ENCODE measurements at regions not wholly inside any gene's neighbourhood (a gene's known extent, or its start where the extent isn't known, plus 50 kb on each side); places are given as distances from the start of the nearest gene placed in this dataset.
A peak's percentile ranks its signal among the peaks of the same experiment; 100 is the strongest.

DNA sequence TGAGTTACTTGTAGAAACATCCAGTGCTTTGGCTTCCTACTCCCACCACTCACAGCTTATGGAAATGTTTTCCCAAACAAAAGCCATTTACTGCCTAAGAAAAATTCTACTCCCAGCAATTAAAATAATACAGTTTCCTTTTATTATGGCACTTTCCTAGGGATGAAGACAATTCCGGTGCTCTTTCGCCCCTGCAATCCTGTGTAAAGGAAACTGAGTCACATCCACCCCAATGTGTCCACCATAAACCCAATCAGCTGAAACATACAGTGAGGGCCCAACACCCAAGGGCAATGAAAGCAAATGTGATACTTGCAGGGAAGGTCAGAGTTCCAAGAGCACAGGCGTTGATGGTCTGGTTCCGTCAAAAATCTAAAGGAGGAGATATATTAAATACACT, 62.0 kb upstream of the ST3GAL5 start:
- no peak for ATAC-seq
- DNase-seq, result no peak
- TF ChIP-seq, protein P1, sequence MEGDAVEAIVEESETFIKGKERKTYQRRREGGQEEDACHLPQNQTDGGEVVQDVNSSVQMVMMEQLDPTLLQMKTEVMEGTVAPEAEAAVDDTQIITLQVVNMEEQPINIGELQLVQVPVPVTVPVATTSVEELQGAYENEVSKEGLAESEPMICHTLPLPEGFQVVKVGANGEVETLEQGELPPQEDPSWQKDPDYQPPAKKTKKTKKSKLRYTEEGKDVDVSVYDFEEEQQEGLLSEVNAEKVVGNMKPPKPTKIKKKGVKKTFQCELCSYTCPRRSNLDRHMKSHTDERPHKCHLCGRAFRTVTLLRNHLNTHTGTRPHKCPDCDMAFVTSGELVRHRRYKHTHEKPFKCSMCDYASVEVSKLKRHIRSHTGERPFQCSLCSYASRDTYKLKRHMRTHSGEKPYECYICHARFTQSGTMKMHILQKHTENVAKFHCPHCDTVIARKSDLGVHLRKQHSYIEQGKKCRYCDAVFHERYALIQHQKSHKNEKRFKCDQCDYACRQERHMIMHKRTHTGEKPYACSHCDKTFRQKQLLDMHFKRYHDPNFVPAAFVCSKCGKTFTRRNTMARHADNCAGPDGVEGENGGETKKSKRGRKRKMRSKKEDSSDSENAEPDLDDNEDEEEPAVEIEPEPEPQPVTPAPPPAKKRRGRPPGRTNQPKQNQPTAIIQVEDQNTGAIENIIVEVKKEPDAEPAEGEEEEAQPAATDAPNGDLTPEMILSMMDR (IDR thresholded peaks at IDR 0.05), result no peak
- no peaks in the 10 kb centered on the region for H3K27me3 ChIP-seq
- H3K27ac ChIP-seq, result no peak overlapping the region
- no peaks in the 10 kb centered on the region for H3K36me3 ChIP-seq
- H3K9me3 ChIP-seq, result peaks cover 0 to 12% of the 10 kb centered on the region in 2 donors
- peaks cover 0 to 18% of the 10 kb centered on the region in 2 donors for H3K4me1 ChIP-seq
- intact Hi-C loops (cut with DNase I), result no loop called here
- H3K4me3 ChIP-seq, result no peak overlapping the region

DNA sequence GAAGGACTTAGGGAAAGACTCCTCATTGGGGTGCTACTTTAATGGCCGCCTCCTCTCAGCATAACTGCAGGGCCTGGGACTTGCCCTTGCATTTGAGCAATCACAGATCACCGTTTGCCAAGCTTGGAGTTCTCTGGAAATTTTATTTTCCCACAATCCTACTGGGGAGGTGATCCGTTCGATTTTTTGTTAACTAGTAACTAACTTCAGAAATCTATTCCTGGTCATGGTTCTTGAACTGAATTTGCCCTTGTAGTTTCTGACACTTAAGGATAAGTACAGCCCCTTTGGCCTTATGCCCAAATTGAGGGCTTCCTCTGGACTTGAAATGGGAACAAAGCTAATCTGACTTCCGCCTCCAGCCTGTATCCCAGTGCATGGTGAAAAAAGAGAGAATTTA, 60.5 kb upstream of the ST3GAL5 start:
- peak overlapping the region in 1 of 2 donors; percentile 45 for H3K27ac ChIP-seq
- ATAC-seq (peak; percentile 51), DNase-seq (peak in 3 of 4 donors; percentile 46 to 86 (median 48))
- H3K4me1 ChIP-seq, result peaks cover 0 to 18% of the 10 kb centered on the region in 2 donors
- intact Hi-C loops (cut with DNase I), result no loop called here
- H3K9me3 ChIP-seq, result peaks cover 0 to 12% of the 10 kb centered on the region in 2 donors
- TF ChIP-seq, protein P1 (IDR thresholded peaks at IDR 0.05), result no peak
- no peaks in the 10 kb centered on the region for H3K27me3 ChIP-seq
- H3K4me3 ChIP-seq, result no peak overlapping the region
- no peaks in the 10 kb centered on the region for H3K36me3 ChIP-seq

DNA sequence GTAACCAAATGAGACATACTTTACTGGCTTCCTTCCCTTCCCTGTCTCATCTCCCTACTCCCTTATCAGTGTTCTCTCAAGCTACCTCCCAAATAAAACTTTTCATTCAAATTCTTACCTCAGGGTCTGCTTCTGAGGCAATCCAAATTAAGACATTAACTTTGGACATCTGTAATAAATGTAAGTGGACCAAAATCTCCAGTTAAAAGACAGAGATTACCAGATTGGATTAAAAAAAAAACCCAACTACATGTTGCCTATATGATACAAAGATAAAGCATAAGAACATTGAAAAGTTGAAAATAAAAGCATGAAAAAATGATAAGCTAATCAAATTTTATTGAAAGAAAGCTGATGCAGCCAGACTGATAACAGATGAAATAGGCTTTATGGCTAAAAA, 58.8 kb upstream of the ST3GAL5 start:
- Histone ChIP-seq H3K9me3 (peaks cover 0 to 19% of the 10 kb centered on the region in 2 donors), H3K27me3 (no peaks in the 10 kb centered on the region), H3K27ac (no peak overlapping the region), H3K4me3 (no peak overlapping the region), H3K4me1 (peaks cover 0 to 10% of the 10 kb centered on the region in 2 donors), H3K36me3 (no peaks in the 10 kb centered on the region)
- intact Hi-C loops (cut with DNase I), result no loop called here
- TF ChIP-seq, protein P1 (IDR thresholded peaks at IDR 0.05), result no peak
- no peak for ATAC-seq
- DNase-seq, result no peak

DNA sequence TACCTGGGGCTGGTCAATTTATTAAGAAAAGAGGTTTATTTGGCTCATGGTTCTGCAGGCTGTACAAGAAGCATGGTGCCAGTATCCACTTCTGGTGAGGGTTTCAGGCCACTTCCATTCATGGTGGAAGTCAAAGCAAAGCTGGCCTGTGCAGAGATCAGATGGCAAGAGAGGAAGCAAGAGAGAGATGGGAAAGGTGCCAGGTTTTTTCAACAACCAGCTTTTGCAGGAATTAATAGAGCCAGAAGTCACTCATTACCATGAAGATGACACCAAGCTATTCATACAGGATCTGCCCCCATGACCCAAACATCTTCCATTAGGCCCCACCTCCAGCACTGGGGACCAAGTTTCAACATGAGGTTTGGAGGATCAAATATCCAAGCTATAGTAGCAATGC, 56.8 kb upstream of the ST3GAL5 start:
- peaks cover 0 to 36% of the 10 kb centered on the region in 2 donors for H3K9me3 ChIP-seq
- no peak overlapping the region for H3K4me3 ChIP-seq
- no peaks in the 10 kb centered on the region for H3K27me3 ChIP-seq
- no peak for ATAC-seq
- intact Hi-C loops (cut with DNase I), result no loop called here
- no peak for DNase-seq
- H3K4me1 ChIP-seq, result no peaks in the 10 kb centered on the region
- no peaks in the 10 kb centered on the region for H3K36me3 ChIP-seq
- TF ChIP-seq, protein P1 (IDR thresholded peaks at IDR 0.05), result no peak
- no peak overlapping the region for H3K27ac ChIP-seq

DNA sequence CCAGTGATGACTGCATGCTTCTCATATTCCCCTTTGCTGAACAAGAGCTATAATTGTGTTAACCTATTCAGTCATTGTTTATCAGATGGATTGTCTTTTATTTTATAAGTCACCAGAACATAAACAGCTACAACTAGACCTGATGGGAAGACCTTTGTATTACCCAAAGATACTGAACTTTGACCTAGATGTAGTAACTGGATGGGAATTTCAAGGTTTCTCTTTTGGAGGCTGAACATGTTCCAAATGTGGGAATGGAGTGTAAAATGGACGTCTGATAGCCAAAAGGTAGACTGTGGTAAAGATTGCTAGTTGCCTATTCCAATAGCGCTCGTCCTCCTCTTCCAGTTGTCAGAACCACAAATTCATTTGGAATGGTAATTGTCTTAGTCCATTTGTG, 56.4 kb upstream of the ST3GAL5 start:
- intact Hi-C loops (cut with DNase I), result no loop called here
- DNase-seq (no peak), ATAC-seq (no peak)
- Histone ChIP-seq H3K9me3 (peaks cover 0 to 36% of the 10 kb centered on the region in 2 donors), H3K27ac (no peak overlapping the region), H3K4me3 (no peak overlapping the region), H3K36me3 (no peaks in the 10 kb centered on the region), H3K27me3 (no peaks in the 10 kb centered on the region), H3K4me1 (no peaks in the 10 kb centered on the region)
- TF ChIP-seq, protein P1 (IDR thresholded peaks at IDR 0.05), result no peak
